Tibial artery (tissue), 4 donors: ENCODE measurements at regions not wholly inside any gene's neighbourhood (a gene's known extent, or its start where the extent isn't known, plus 50 kb on each side); places are given as distances from the start of the nearest gene placed in this dataset.

Source experiments
- DNase-seq, 2 donors: peaks; one replicate each; pipeline ENCODE4 v3.0.0-alpha.2; 2019
- H3K27ac ChIP-seq, 2 donors: fragments of 200-600 bp; sonication (generic) in 1 of 2; 1 replicate in 1 of 2; 2 replicates in 1 of 2; pipeline ENCODE4 v1.5.1; 2018 to 2019; ENCODE audit warnings: mild to moderate bottlenecking in 1 of 2
- H3K27me3 ChIP-seq, 2 donors: fragments of 200-600 bp; sonication (generic) in 1 of 2; one replicate each; pipeline versions ENCODE4 v1.5.1 to v1.6.0; 2016 to 2019
- H3K36me3 ChIP-seq, 3 donors: fragments of 200-600 bp; sonication (generic) in 2 of 3; one replicate each; pipeline ENCODE4 v1.5.1; 2016 to 2019; ENCODE audit warnings: mild to moderate bottlenecking in 2 of 3
- H3K4me1 ChIP-seq, 4 donors: fragments of 200-600 bp; sonication (generic) in 2 of 4; 1 replicate in 3 of 4; 2 replicates in 1 of 4; pipeline ENCODE4 v1.5.1; 2016 to 2019
- H3K4me3 ChIP-seq, 2 donors: fragments of 200-600 bp; sonication (generic) in 1 of 2; 1 replicate in 1 of 2; 2 replicates in 1 of 2; pipeline ENCODE4 v1.5.1; 2018 to 2019; ENCODE audit warnings: mild to moderate bottlenecking in 2 of 2
- H3K9me3 ChIP-seq, 3 donors: fragments of 200-600 bp; sonication (generic) in 1 of 3; one replicate each; pipeline ENCODE4 v1.5.1; 2016 to 2019
- intact Hi-C: fragments of 100-400 bp; cut with DNase I; formaldehyde crosslinking; loops from one replicate; pipeline ENCODE4 v1.15.0; 2023; ENCODE audit warnings: low total_unique reads
- TF ChIP-seq, protein P1 (sequence below), 2 experiments: fragments of 200-600 bp in 1 of 2; fragments of 450-650 bp in 1 of 2; IDR thresholded peaks; one replicate each; pipeline ENCODE4 v1.5.1; 2017 to 2019; ENCODE audit warnings: antibody characterized with exemption in 2 of 2, mild to moderate bottlenecking in 1 of 2, moderate library complexity in 1 of 2

GRCh38 chr13:30085087-30085486 lies 222.3 kb downstream of the KATNAL1 start:
- intact Hi-C loops = no loop called here
- no peak for DNase-seq
- Histone ChIP-seq H3K4me1 (no peaks in the 10 kb centered on the region), H3K27me3 (no peaks in the 10 kb centered on the region), H3K36me3 (no peaks in the 10 kb centered on the region), H3K27ac (no peak overlapping the region), H3K9me3 (no peaks in the 10 kb centered on the region), H3K4me3 (no peak overlapping the region)
- TF ChIP-seq, protein P1, sequence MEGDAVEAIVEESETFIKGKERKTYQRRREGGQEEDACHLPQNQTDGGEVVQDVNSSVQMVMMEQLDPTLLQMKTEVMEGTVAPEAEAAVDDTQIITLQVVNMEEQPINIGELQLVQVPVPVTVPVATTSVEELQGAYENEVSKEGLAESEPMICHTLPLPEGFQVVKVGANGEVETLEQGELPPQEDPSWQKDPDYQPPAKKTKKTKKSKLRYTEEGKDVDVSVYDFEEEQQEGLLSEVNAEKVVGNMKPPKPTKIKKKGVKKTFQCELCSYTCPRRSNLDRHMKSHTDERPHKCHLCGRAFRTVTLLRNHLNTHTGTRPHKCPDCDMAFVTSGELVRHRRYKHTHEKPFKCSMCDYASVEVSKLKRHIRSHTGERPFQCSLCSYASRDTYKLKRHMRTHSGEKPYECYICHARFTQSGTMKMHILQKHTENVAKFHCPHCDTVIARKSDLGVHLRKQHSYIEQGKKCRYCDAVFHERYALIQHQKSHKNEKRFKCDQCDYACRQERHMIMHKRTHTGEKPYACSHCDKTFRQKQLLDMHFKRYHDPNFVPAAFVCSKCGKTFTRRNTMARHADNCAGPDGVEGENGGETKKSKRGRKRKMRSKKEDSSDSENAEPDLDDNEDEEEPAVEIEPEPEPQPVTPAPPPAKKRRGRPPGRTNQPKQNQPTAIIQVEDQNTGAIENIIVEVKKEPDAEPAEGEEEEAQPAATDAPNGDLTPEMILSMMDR (IDR thresholded peaks at IDR 0.05) = no peak

- Histone ChIP-seq H3K4me3 (no peak overlapping the region), H3K4me1 (no peaks in the 10 kb centered on the region), H3K27ac (no peak overlapping the region), H3K36me3 (no peaks in the 10 kb centered on the region), H3K27me3 (no peaks in the 10 kb centered on the region), H3K9me3 (no peaks in the 10 kb centered on the region)
- intact Hi-C loops = no loop called here
- TF ChIP-seq, protein P1 (IDR thresholded peaks at IDR 0.05) = no peak
- no peak for DNase-seq
These were observed 225.0 kb downstream of the KATNAL1 start for GRCh38 chr13:30082391-30082790.

GRCh38 chr13:30081331-30081730 lies 226.0 kb downstream of the KATNAL1 start:
- TF ChIP-seq, protein P1 (IDR thresholded peaks at IDR 0.05) = no peak
- no peaks in the 10 kb centered on the region for H3K27me3 ChIP-seq
- no peaks in the 10 kb centered on the region for H3K36me3 ChIP-seq
- H3K27ac ChIP-seq = no peak overlapping the region
- H3K9me3 ChIP-seq = no peaks in the 10 kb centered on the region
- no peak for DNase-seq
- no peak overlapping the region for H3K4me3 ChIP-seq
- H3K4me1 ChIP-seq = no peaks in the 10 kb centered on the region
- intact Hi-C loops = no loop called here

GRCh38 chr13:30079501-30079900 lies 227.8 kb downstream of the KATNAL1 start:
- H3K36me3 ChIP-seq = no peaks in the 10 kb centered on the region
- no peak overlapping the region for H3K4me3 ChIP-seq
- DNase-seq = no peak
- intact Hi-C loops = no loop called here
- TF ChIP-seq, protein P1 (IDR thresholded peaks at IDR 0.05) = no peak
- no peaks in the 10 kb centered on the region for H3K27me3 ChIP-seq
- H3K9me3 ChIP-seq = no peaks in the 10 kb centered on the region
- H3K4me1 ChIP-seq = no peaks in the 10 kb centered on the region
- H3K27ac ChIP-seq = no peak overlapping the region

DNA sequence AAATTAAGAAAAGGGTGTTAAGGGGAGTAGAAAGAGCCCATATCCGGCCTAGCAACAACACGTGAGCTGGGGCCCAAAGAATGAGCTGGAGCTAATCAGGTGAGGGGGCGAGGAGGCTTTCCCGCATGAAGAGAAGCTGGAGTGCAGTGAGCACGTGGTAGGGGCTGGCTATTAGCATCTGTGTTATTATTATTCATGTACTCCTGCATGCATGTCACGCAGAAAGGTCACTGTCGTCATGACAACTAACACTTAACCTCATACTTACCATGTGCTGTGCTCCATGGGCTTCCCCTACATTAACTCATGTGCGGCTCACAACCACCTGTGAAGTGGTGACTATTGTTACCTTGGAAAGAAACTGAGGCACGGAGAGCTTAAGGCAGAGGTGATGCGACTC lies 227.6 kb upstream of the UBL3 start:
- TF ChIP-seq, protein P1 (IDR thresholded peaks at IDR 0.05) = no peak
- no peak overlapping the region for H3K27ac ChIP-seq
- H3K27me3 ChIP-seq = no peaks in the 10 kb centered on the region
- no peaks in the 10 kb centered on the region for H3K4me1 ChIP-seq
- no peak for DNase-seq
- no peaks in the 10 kb centered on the region for H3K9me3 ChIP-seq
- H3K4me3 ChIP-seq = no peak overlapping the region
- no peaks in the 10 kb centered on the region for H3K36me3 ChIP-seq
- intact Hi-C loops = no loop called here

DNA sequence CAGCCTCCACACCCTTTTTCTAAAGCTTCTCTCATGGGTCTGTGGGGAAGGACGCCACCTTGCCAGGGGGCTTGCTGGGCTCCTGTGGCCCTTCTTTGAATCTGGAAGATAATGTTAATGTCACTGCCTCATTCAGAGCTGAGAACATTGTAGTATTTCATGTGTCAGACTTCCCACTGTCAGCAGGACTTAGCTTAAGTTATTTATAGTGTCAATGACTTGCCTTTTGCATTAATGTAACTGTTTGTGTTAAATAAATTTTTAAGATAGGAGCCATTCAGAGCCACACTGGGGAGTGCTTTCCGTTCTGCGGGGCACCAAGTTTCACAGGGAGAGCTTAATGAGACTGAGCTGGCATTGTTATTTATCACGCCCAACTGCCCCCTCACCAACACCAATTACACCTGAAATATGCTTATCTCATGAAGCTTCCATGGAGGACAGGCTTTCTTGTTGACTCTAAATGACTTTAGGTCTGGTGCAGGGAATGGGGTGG lies 226.9 kb upstream of the UBL3 start:
- Histone ChIP-seq H3K36me3 (no peaks in the 10 kb centered on the region), H3K4me3 (no peak overlapping the region), H3K27ac (no peak overlapping the region), H3K27me3 (no peaks in the 10 kb centered on the region), H3K4me1 (no peaks in the 10 kb centered on the region), H3K9me3 (no peaks in the 10 kb centered on the region)
- intact Hi-C loops = no loop called here
- TF ChIP-seq, protein P1 (IDR thresholded peaks at IDR 0.05) = no peak
- DNase-seq = no peak
